Liver (tissue), 8 donors: ENCODE measurements at regions not wholly inside any gene's neighbourhood (a gene's known extent, or its start where the extent isn't known, plus 50 kb on each side); places are given as distances from the start of the nearest gene placed in this dataset.

Experiments used
- DNase-seq: peaks from one replicate; pipeline ENCODE4 v3.0.0-alpha.2; 2017; ENCODE audit warnings: low spot score
- H3K27ac ChIP-seq, 2 donors: one replicate each; pipeline ENCODE4 v1.7.0; 2013; ENCODE audit warnings: inconsistent platforms in 2 of 2, low read length in 2 of 2, control low read depth in 1 of 2, low read depth in 1 of 2, mild to moderate bottlenecking in 1 of 2
- H3K27me3 ChIP-seq, 4 donors: one replicate each; pipeline versions ENCODE4 v1.6.1 to v1.7.0; 2013; ENCODE audit warnings: low read length in 3 of 4, inconsistent platforms in 1 of 4, mild to moderate bottlenecking in 1 of 4, moderate library complexity in 1 of 4; ENCODE audit not compliant: control insufficient read depth in 4 of 4, insufficient read depth in 4 of 4
- H3K36me3 ChIP-seq, 4 donors: one replicate each; pipeline versions ENCODE4 v1.6.1 to v1.7.0; 2013; ENCODE audit warnings: low read length in 3 of 4, mild to moderate bottlenecking in 3 of 4, low read depth in 1 of 4, moderate library complexity in 1 of 4; ENCODE audit not compliant: control insufficient read depth in 4 of 4, insufficient read depth in 3 of 4
- H3K4me1 ChIP-seq, 4 donors: one replicate each; pipeline versions ENCODE4 v1.6.1 to v1.7.0; 2013; ENCODE audit warnings: low read length in 3 of 4, mild to moderate bottlenecking in 3 of 4, moderate library complexity in 1 of 4; ENCODE audit not compliant: control insufficient read depth in 4 of 4, insufficient read depth in 4 of 4
- H3K4me3 ChIP-seq, 3 donors: one replicate each; pipeline versions ENCODE4 v1.6.1 to v1.7.0; 2013; ENCODE audit warnings: low read length in 3 of 3, control low read depth in 1 of 3, low read depth in 1 of 3, mild to moderate bottlenecking in 1 of 3
- H3K9ac ChIP-seq, 2 donors: one replicate each; pipeline ENCODE4 v1.7.0; 2013; ENCODE audit warnings: low read length in 2 of 2, mild to moderate bottlenecking in 2 of 2, moderate library complexity in 2 of 2, control low read depth in 1 of 2, low read depth in 1 of 2
- H3K9me3 ChIP-seq, 4 donors: one replicate each; pipeline versions ENCODE4 v1.6.1 to v1.7.0; 2013; ENCODE audit warnings: low read length in 3 of 4; ENCODE audit not compliant: control insufficient read depth in 4 of 4
- EGR1 ChIP-seq, 2 donors: IDR thresholded peaks; 2 replicates each; pipeline ENCODE4 v1.6.1; 2016 to 2018; ENCODE audit warnings: antibody characterized with exemption in 2 of 2, low read depth in 2 of 2
- FOXA1 ChIP-seq: IDR thresholded peaks from 2 replicates; pipeline ENCODE4 v1.6.1; 2016; ENCODE audit warnings: antibody characterized with exemption
- GABPA ChIP-seq, 2 donors: IDR thresholded peaks in 1 of 2; conservative IDR thresholded peaks in 1 of 2; 2 replicates each; pipeline ENCODE4 v1.6.1; 2016; ENCODE audit warnings: antibody characterized with exemption in 2 of 2, mild to moderate bottlenecking in 1 of 2, moderate library complexity in 1 of 2
- HNF4G ChIP-seq: IDR thresholded peaks from 2 replicates; pipeline ENCODE4 v1.6.1; 2016; ENCODE audit warnings: antibody characterized with exemption
- JUND ChIP-seq, 2 donors: IDR thresholded peaks; 2 replicates each; pipeline ENCODE4 v1.6.1; 2016; ENCODE audit warnings: antibody characterized with exemption in 2 of 2
- TAF1 ChIP-seq: conservative IDR thresholded peaks from 2 replicates; pipeline ENCODE4 v1.6.1; 2016; ENCODE audit warnings: antibody characterized with exemption, mild to moderate bottlenecking
- YY1 ChIP-seq: IDR thresholded peaks from 2 replicates; pipeline ENCODE4 v1.6.1; 2016; ENCODE audit warnings: antibody characterized with exemption, mild to moderate bottlenecking
- WGBS: extraction: QIAGEN DNeasy Blood & Tissue Kit; methylation state at CpG from one replicate; pipeline ENCODE4 v1.1.7; 2013; 5-methylcytosine and 5-hydroxymethylcytosine counted together
- TF ChIP-seq, protein P1 (sequence below): fragments of 150-350 bp; IDR thresholded peaks from 2 replicates; pipeline ENCODE4 v1.5.1; 2017; ENCODE audit warnings: improper control_type of control experiment, low read depth, low read length; ENCODE audit not compliant: missing input control
- TF ChIP-seq, protein P2 (sequence below): IDR thresholded peaks from 2 replicates; pipeline ENCODE4 v1.6.1; 2016; ENCODE audit warnings: antibody characterized with exemption, mild to moderate bottlenecking
- TF ChIP-seq, protein P3 (sequence below): IDR thresholded peaks from 2 replicates; pipeline ENCODE4 v1.6.1; 2016; ENCODE audit warnings: antibody characterized with exemption
- donor health status: healthy.
- donor health status: healthy.
- donor health status: healthy.
- donor health status: healthy.
- donor health status: healthy.

DNA sequence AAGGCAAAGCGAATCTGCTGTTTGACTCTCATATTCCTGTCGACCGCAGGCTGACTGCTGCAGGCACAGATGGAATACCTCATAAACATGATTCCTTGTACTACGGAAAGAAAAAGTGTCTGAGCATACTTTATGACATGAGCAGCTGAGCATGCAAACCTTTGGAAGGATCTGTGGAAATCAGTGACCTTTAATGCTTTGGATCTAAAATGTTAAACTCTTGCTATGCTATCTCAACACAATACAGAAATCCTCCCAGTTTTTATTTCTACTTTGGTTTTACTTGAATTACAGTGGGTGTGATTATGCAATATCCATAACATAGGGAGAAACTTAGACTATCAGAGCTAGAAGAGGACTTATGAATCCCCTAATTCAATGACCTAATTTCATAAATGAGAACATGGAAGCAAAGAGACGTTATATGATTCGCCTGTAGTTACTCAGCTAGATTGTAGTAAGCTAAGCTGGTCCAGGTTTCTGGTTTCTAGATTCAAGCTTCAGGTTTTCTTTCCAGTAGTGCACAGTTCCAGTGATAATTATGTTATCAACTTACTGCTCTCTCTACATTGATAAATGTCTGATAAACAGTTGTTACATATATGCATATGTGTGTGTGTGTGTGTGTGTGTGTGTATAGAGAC, 127.6 kb upstream of the GBE1 start:
- WGBS = 92% methylated on average over 6 of the region's 6 CpGs
- no peak for TF ChIP-seq FOXA1
- TF ChIP-seq YY1 = no peak
- TF ChIP-seq, protein P1, sequence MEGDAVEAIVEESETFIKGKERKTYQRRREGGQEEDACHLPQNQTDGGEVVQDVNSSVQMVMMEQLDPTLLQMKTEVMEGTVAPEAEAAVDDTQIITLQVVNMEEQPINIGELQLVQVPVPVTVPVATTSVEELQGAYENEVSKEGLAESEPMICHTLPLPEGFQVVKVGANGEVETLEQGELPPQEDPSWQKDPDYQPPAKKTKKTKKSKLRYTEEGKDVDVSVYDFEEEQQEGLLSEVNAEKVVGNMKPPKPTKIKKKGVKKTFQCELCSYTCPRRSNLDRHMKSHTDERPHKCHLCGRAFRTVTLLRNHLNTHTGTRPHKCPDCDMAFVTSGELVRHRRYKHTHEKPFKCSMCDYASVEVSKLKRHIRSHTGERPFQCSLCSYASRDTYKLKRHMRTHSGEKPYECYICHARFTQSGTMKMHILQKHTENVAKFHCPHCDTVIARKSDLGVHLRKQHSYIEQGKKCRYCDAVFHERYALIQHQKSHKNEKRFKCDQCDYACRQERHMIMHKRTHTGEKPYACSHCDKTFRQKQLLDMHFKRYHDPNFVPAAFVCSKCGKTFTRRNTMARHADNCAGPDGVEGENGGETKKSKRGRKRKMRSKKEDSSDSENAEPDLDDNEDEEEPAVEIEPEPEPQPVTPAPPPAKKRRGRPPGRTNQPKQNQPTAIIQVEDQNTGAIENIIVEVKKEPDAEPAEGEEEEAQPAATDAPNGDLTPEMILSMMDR = no peak
- H3K4me1 ChIP-seq = no peaks in the 10 kb centered on the region
- no peak overlapping the region for H3K9ac ChIP-seq
- H3K27me3 ChIP-seq = no peaks in the 10 kb centered on the region
- H3K4me3 ChIP-seq = no peak overlapping the region
- no peaks in the 10 kb centered on the region for H3K9me3 ChIP-seq
- no peaks in the 10 kb centered on the region for H3K36me3 ChIP-seq
- no peak overlapping the region for H3K27ac ChIP-seq
- DNase-seq = no peak

DNA sequence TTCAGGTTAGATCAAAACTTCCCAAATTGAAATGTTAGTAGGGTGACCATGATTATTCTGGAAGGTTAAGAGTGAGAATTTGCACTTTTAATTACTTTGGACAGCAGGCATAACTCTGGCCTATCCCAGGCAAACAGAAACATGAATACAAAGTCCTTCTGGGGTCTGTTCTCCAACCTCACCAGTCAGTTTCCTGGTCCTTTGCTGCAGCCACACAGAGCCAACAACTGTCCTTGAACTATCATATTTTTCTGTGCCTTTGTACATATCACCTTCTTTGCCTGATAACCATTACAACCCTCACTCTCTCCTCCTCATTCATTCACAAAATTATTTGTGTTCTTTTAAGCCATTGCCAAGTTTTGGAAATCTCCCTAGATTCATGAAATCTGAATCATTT, 126.0 kb upstream of the GBE1 start:
- no peaks in the 10 kb centered on the region for H3K36me3 ChIP-seq
- no peaks in the 10 kb centered on the region for H3K27me3 ChIP-seq
- no peak overlapping the region for H3K27ac ChIP-seq
- no peak for DNase-seq
- no peaks in the 10 kb centered on the region for H3K4me1 ChIP-seq
- H3K9me3 ChIP-seq = no peaks in the 10 kb centered on the region
- H3K9ac ChIP-seq = no peak overlapping the region
- no peak overlapping the region for H3K4me3 ChIP-seq
- TF ChIP-seq, protein P2, sequence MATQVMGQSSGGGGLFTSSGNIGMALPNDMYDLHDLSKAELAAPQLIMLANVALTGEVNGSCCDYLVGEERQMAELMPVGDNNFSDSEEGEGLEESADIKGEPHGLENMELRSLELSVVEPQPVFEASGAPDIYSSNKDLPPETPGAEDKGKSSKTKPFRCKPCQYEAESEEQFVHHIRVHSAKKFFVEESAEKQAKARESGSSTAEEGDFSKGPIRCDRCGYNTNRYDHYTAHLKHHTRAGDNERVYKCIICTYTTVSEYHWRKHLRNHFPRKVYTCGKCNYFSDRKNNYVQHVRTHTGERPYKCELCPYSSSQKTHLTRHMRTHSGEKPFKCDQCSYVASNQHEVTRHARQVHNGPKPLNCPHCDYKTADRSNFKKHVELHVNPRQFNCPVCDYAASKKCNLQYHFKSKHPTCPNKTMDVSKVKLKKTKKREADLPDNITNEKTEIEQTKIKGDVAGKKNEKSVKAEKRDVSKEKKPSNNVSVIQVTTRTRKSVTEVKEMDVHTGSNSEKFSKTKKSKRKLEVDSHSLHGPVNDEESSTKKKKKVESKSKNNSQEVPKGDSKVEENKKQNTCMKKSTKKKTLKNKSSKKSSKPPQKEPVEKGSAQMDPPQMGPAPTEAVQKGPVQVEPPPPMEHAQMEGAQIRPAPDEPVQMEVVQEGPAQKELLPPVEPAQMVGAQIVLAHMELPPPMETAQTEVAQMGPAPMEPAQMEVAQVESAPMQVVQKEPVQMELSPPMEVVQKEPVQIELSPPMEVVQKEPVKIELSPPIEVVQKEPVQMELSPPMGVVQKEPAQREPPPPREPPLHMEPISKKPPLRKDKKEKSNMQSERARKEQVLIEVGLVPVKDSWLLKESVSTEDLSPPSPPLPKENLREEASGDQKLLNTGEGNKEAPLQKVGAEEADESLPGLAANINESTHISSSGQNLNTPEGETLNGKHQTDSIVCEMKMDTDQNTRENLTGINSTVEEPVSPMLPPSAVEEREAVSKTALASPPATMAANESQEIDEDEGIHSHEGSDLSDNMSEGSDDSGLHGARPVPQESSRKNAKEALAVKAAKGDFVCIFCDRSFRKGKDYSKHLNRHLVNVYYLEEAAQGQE = peak; percentile 21
- no peak for TF ChIP-seq TAF1

DNA sequence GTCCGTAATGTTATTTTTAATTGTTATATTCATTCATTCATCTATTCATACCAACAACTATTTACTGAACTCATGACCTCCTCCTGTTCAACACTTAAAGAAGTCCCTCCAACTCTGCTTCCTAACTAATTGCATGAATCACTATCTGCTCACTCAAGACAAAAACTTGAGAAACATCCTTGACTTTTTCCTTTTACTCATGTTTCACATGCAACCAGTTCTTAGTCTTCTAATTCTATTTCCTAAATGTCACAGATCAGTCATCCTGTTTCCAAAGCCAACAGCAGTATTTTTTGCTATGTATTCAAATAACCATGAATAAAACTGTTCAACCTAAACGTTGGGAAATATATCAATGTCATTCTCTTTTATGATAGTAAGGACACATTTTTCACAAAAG, 124.6 kb upstream of the GBE1 start:
- H3K9me3 ChIP-seq = no peaks in the 10 kb centered on the region
- no peak for DNase-seq
- H3K27me3 ChIP-seq = no peaks in the 10 kb centered on the region
- H3K4me3 ChIP-seq = no peak overlapping the region
- H3K36me3 ChIP-seq = no peaks in the 10 kb centered on the region
- TF ChIP-seq YY1 (no peak), JUND (IDR thresholded peaks at IDR 0.05) (no peak), EGR1 (IDR thresholded peaks at IDR 0.05; ENCODE audit: low read depth in 2 of 2) (no peak), FOXA1 (no peak), HNF4G (no peak), GABPA (IDR thresholded peaks at IDR 0.05 in 1 of 2, conservative IDR thresholded peaks at IDR 0.05 in 1 of 2) (no peak)
- TF ChIP-seq, protein P3, sequence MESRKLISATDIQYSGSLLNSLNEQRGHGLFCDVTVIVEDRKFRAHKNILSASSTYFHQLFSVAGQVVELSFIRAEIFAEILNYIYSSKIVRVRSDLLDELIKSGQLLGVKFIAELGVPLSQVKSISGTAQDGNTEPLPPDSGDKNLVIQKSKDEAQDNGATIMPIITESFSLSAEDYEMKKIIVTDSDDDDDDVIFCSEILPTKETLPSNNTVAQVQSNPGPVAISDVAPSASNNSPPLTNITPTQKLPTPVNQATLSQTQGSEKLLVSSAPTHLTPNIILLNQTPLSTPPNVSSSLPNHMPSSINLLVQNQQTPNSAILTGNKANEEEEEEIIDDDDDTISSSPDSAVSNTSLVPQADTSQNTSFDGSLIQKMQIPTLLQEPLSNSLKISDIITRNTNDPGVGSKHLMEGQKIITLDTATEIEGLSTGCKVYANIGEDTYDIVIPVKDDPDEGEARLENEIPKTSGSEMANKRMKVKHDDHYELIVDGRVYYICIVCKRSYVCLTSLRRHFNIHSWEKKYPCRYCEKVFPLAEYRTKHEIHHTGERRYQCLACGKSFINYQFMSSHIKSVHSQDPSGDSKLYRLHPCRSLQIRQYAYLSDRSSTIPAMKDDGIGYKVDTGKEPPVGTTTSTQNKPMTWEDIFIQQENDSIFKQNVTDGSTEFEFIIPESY = no peak
- TF ChIP-seq, protein P1 = no peak
- H3K27ac ChIP-seq = no peak overlapping the region
- H3K9ac ChIP-seq = no peak overlapping the region
- WGBS = 79% methylated on average over 2 of the region's 2 CpGs
- H3K4me1 ChIP-seq = no peaks in the 10 kb centered on the region
